H9 (cell line): ENCODE measurements at regions not wholly inside any gene's neighbourhood (a gene's known extent, or its start where the extent isn't known, plus 50 kb on each side); places are given as distances from the start of the nearest gene placed in this dataset.

Source experiments
- DNase-seq: peaks from one replicate; pipeline ENCODE4 v3.0.0-alpha.2; 2017
- H2AFZ ChIP-seq: one replicate; pipeline ENCODE4 v1.6.1; 2013; ENCODE audit warnings: mild to moderate bottlenecking, low read length, control low read depth, moderate library complexity
- H2AK5ac ChIP-seq: 2 replicates; pipeline ENCODE4 v1.6.1; 2013; ENCODE audit warnings: low read length, control low read depth, mixed read lengths; ENCODE audit not compliant: insufficient read length
- H2BK120ac ChIP-seq: one replicate; pipeline ENCODE4 v1.6.1; 2013; ENCODE audit warnings: low read depth, mild to moderate bottlenecking, low read length, control low read depth, inconsistent platforms; ENCODE audit not compliant: poor library complexity, severe bottlenecking
- H2BK12ac ChIP-seq: 2 replicates; pipeline ENCODE4 v1.6.1; 2013; ENCODE audit warnings: low read length, control low read depth, mixed read lengths, low read depth; ENCODE audit not compliant: insufficient read length
- H2BK15ac ChIP-seq: 2 replicates; pipeline ENCODE4 v1.6.1; 2013; ENCODE audit warnings: low read depth, low read length, control low read depth
- H2BK20ac ChIP-seq: one replicate; pipeline ENCODE4 v1.6.1; 2013; ENCODE audit warnings: low read depth, mild to moderate bottlenecking, low read length, control low read depth, inconsistent platforms; ENCODE audit not compliant: poor library complexity, severe bottlenecking
- H2BK5ac ChIP-seq: 2 replicates; pipeline ENCODE4 v1.6.1; 2013; ENCODE audit warnings: low read length, control low read depth, mixed read lengths; ENCODE audit not compliant: insufficient read length
- H3K14ac ChIP-seq: 2 replicates; pipeline ENCODE4 v1.6.1; 2013; ENCODE audit warnings: low read length, control low read depth; ENCODE audit not compliant: insufficient read depth
- H3K18ac ChIP-seq: 2 replicates; pipeline ENCODE4 v1.6.1; 2013; ENCODE audit warnings: low read depth, mild to moderate bottlenecking, mixed read lengths, low read length, control low read depth; ENCODE audit not compliant: insufficient read length
- H3K23ac ChIP-seq: 2 replicates; pipeline ENCODE4 v1.6.1; 2013; ENCODE audit warnings: low read length, control low read depth, mixed read lengths, low read depth; ENCODE audit not compliant: insufficient read length
- H3K23me2 ChIP-seq: 2 replicates; pipeline ENCODE4 v1.6.1; 2013; ENCODE audit warnings: low read depth, mild to moderate bottlenecking, mixed read lengths, low read length, control low read depth; ENCODE audit not compliant: insufficient read length, poor library complexity, severe bottlenecking
- H3K27ac ChIP-seq: 2 replicates; pipeline ENCODE4 v1.5.1; 2013; ENCODE audit warnings: low read length, control low read depth, mixed read lengths, low read depth; ENCODE audit not compliant: insufficient read length
- H3K27me3 ChIP-seq: 2 replicates; pipeline ENCODE4 v1.6.1; 2013; ENCODE audit warnings: low read length, control low read depth, inconsistent platforms; ENCODE audit not compliant: insufficient read depth
- H3K4ac ChIP-seq: 2 replicates; pipeline ENCODE4 v1.6.1; 2013; ENCODE audit warnings: low read depth, mild to moderate bottlenecking, control low read depth, inconsistent platforms, low read length, moderate library complexity
- H3K4me1 ChIP-seq: 2 replicates; pipeline ENCODE4 v1.6.1; 2013; ENCODE audit warnings: low read length, control low read depth, inconsistent platforms; ENCODE audit not compliant: insufficient read depth
- H3K4me2 ChIP-seq: 2 replicates; pipeline ENCODE4 v1.6.1; 2013; ENCODE audit warnings: low read length, control low read depth, mixed read lengths; ENCODE audit not compliant: insufficient read length, insufficient read depth
- H3K56ac ChIP-seq: 2 replicates; pipeline ENCODE4 v1.6.1; 2013; ENCODE audit warnings: low read depth, mild to moderate bottlenecking, mixed read lengths, low read length, control low read depth; ENCODE audit not compliant: insufficient read length
- H3K79me1 ChIP-seq: 2 replicates; pipeline ENCODE4 v1.6.1; 2013; ENCODE audit warnings: low read depth, mild to moderate bottlenecking, moderate library complexity, low read length, control low read depth, inconsistent platforms; ENCODE audit not compliant: insufficient read depth, poor library complexity, severe bottlenecking
- H3K79me2 ChIP-seq: 2 replicates; pipeline ENCODE4 v1.6.1; 2013; ENCODE audit warnings: low read length, control low read depth, inconsistent platforms; ENCODE audit not compliant: insufficient read depth
- H3K9ac ChIP-seq: 2 replicates; pipeline ENCODE4 v1.6.1; 2013; ENCODE audit warnings: low read length, control low read depth, mixed read lengths; ENCODE audit not compliant: insufficient read length; ENCODE audit errors: extremely low read depth
- H3K9me3 ChIP-seq: one replicate; pipeline ENCODE4 v1.6.1; 2013; ENCODE audit warnings: low read depth, low read length, inconsistent platforms; ENCODE audit not compliant: control insufficient read depth
- H3T11ph ChIP-seq: one replicate; pipeline ENCODE4 v1.6.1; 2013; ENCODE audit warnings: mild to moderate bottlenecking, low read length, control low read depth, inconsistent platforms
- H4K20me1 ChIP-seq: one replicate; pipeline ENCODE4 v1.6.1; 2013; ENCODE audit not compliant: control insufficient read depth, insufficient read length, insufficient read depth
- H4K5ac ChIP-seq: 2 replicates; pipeline ENCODE4 v1.6.1; 2013; ENCODE audit warnings: low read depth, mild to moderate bottlenecking, mixed read lengths, low read length, control low read depth; ENCODE audit not compliant: insufficient read length
- H4K8ac ChIP-seq: replicated peaks from 2 replicates; pipeline ENCODE4 v1.6.1; 2013; ENCODE audit warnings: low read length, control low read depth, mixed read lengths, low read depth; ENCODE audit not compliant: insufficient read length
- H4K91ac ChIP-seq: 2 replicates; pipeline ENCODE4 v1.6.1; 2013; ENCODE audit warnings: low read depth, mild to moderate bottlenecking, moderate library complexity, mixed read lengths, low read length, control low read depth; ENCODE audit not compliant: insufficient read length
- H3K27ac Mint-ChIP-seq, 3 experiments: 2 replicates in 2 of 3; 3 replicates in 1 of 3; pipeline ENCODE4 v1.8.0; 2020 to 2021; ENCODE audit warnings: mixed read lengths in 3 of 3, mild to moderate bottlenecking in 1 of 3, moderate library complexity in 1 of 3
- H3K27me3 Mint-ChIP-seq: 2 replicates; pipeline ENCODE4 v1.8.0; 2021; ENCODE audit warnings: low read depth, mild to moderate bottlenecking, moderate library complexity, mixed read lengths
- H3K36me3 Mint-ChIP-seq, 3 experiments: 2 replicates in 2 of 3; 3 replicates in 1 of 3; pipeline ENCODE4 v1.8.0; 2020 to 2021; ENCODE audit warnings: low read depth in 3 of 3, mixed read lengths in 3 of 3; ENCODE audit not compliant: insufficient read depth in 1 of 3
- H3K4me1 Mint-ChIP-seq, 2 experiments: 2 replicates each; pipeline ENCODE4 v1.8.0; 2020; ENCODE audit warnings: mixed read lengths in 2 of 2
- H3K4me3 Mint-ChIP-seq, 2 experiments: 2 replicates in 1 of 2; 3 replicates in 1 of 2; pipeline ENCODE4 v1.8.0; 2020 to 2021; ENCODE audit warnings: mild to moderate bottlenecking in 2 of 2, mixed read lengths in 2 of 2, moderate library complexity in 1 of 2
- H3K9me3 Mint-ChIP-seq, 2 experiments: 2 replicates in 1 of 2; 3 replicates in 1 of 2; pipeline ENCODE4 v1.8.0; 2020; ENCODE audit warnings: mild to moderate bottlenecking in 2 of 2, mixed read lengths in 2 of 2, moderate library complexity in 1 of 2
- WGBS: extraction: QIAGEN DNeasy Blood & Tissue Kit; methylation state at CpG from one replicate; pipeline ENCODE4 v1.1.7; 2013; ENCODE audit warnings: missing lambda C conversion rate, low lambda C conversion rate, mixed read lengths; ENCODE audit not compliant: insufficient read length; ENCODE audit errors: extremely low coverage; 5-methylcytosine and 5-hydroxymethylcytosine counted together
- TF ChIP-seq, protein P1 (sequence below): fragments of 200-600 bp; sonication (generic); conservative IDR thresholded peaks from 3 replicates; pipeline ENCODE4 v1.8.0; 2021; ENCODE audit warnings: antibody characterized with exemption, mild to moderate bottlenecking

- Histone ChIP-seq H3K4me1 (no peaks in the 10 kb centered on the region), H3K14ac (no peak overlapping the region), H3K4me2 (no peak overlapping the region), H3K9ac (no peak overlapping the region), H3K27ac (no peak overlapping the region), H2BK15ac (no peak overlapping the region), H3K79me2 (no peaks in the 10 kb centered on the region), H3T11ph (no peak overlapping the region), H2BK120ac (no peak overlapping the region), H2AK5ac (no peak overlapping the region), H3K4ac (no peak overlapping the region), H3K23me2 (no peaks in the 10 kb centered on the region), H4K5ac (no peak overlapping the region), H4K91ac (no peak overlapping the region), H4K20me1 (no peaks in the 10 kb centered on the region), H2BK5ac (no peak overlapping the region), H4K8ac (no peak overlapping the region), H2BK12ac (no peak overlapping the region), H3K79me1 (no peaks in the 10 kb centered on the region), H3K23ac (no peak overlapping the region), H3K56ac (no peak overlapping the region), H3K9me3 (no peaks in the 10 kb centered on the region), H2BK20ac (no peak overlapping the region), H3K18ac (no peak overlapping the region), H2AFZ (no peak overlapping the region), H3K27me3 (no peaks in the 10 kb centered on the region)
- H3K9me3 Mint-ChIP-seq, result no peaks in the 10 kb centered on the region
- no CpG with 5 or more reads among the region's 5 CpGs for WGBS
- H3K4me1 Mint-ChIP-seq, result peaks cover 0 to 16% of the 10 kb centered on the region in 2 experiments; a peak in 2 of 4 replicates
- no peak overlapping the region for H3K27ac Mint-ChIP-seq
- H3K27me3 Mint-ChIP-seq, result no peaks in the 10 kb centered on the region
- no peak overlapping the region for H3K4me3 Mint-ChIP-seq
- no peaks in the 10 kb centered on the region; a peak in 1 of 7 replicates for H3K36me3 Mint-ChIP-seq
- DNase-seq, result no peak
- TF ChIP-seq, protein P1, sequence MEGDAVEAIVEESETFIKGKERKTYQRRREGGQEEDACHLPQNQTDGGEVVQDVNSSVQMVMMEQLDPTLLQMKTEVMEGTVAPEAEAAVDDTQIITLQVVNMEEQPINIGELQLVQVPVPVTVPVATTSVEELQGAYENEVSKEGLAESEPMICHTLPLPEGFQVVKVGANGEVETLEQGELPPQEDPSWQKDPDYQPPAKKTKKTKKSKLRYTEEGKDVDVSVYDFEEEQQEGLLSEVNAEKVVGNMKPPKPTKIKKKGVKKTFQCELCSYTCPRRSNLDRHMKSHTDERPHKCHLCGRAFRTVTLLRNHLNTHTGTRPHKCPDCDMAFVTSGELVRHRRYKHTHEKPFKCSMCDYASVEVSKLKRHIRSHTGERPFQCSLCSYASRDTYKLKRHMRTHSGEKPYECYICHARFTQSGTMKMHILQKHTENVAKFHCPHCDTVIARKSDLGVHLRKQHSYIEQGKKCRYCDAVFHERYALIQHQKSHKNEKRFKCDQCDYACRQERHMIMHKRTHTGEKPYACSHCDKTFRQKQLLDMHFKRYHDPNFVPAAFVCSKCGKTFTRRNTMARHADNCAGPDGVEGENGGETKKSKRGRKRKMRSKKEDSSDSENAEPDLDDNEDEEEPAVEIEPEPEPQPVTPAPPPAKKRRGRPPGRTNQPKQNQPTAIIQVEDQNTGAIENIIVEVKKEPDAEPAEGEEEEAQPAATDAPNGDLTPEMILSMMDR, result no peak
These were observed 104.9 kb upstream of the TFAP2D start for GRCh38 chr6:50608421-50608820.
